HG02884 (cell line): ENCODE measurements at regions not wholly inside any gene's neighbourhood (a gene's known extent, or its start where the extent isn't known, plus 50 kb on each side); places are given as distances from the start of the nearest gene placed in this dataset.

ENCODE experiments used
- ATAC-seq: cut with Tn5 transposase; IDR thresholded peaks from one replicate; pipeline ENCODE4 v1.9.1; 2021; ENCODE audit warnings: mild to moderate bottlenecking, moderate library complexity; ENCODE audit not compliant: unreplicated experiment

- no peak for ATAC-seq
Measured at GRCh38 chr15:62726461-62726860, 316.1 kb upstream of the TPM1 start.

- ATAC-seq = no peak
Measured at GRCh38 chr15:62727501-62727900, 315.0 kb upstream of the TPM1 start.

DNA sequence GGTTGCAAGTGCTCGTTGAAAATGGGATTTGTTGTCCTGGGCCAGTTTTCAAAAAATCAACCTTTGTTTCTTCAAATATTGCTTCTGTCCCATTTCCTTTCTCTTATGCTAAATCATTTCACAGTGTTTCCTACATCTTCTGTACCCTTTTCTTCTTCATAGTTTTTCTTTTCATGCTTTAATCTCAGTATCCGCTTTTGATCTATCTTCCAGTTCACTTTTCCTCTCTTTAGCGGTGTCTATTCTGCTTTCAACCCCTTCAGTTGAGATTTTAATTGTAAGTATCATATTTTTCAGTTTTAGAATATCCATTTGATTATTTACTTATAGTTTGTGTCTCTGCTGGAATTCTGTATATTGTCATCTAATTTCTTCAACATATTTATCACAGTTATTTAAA is 311.7 kb upstream of the TPM1 start:
- no peak for ATAC-seq

- ATAC-seq = no peak
Measured at GRCh38 chr15:62732078-62732477, 310.5 kb upstream of the TPM1 start.

DNA sequence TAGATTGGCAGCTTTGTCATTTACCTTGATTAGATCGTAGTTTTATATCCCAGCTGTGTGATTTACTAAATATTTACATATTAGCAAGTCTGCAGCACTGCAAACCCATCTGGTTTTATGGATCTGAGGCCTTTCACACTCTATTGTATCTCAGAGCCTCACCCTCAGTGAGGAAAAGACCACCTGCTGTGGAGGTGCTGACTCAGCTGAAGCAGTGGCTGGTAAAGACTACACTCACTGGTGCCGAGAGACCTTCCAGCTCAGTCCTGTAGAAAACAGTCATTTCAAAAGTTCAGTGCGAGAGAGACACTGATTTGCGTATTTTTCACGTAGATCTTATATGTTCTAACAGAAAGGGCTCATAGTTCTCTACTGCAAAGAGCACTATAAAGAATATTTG is 307.8 kb upstream of the TPM1 start:
- ATAC-seq = no peak

DNA sequence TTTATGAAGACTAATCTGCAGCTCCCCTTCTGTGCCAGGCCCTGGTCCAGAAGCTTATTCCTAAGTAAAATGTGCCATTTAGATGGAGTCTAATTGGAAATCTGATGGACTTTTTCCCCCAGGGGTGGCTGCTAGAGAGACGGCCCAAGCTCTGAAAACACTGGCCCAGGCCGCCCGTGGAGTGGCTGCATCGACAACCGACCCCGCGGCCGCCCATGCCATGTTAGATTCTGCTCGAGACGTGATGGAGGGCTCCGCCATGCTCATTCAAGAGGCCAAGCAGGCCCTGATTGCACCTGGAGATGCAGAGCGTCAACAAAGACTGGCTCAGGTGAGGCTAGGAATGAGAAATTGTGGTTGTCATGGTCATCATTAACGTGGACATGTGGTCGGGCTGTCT is 305.8 kb upstream of the TPM1 start:
- no peak for ATAC-seq

GRCh38 chr15:62737551-62737950 is 305.0 kb upstream of the TPM1 start:
- no peak for ATAC-seq

DNA sequence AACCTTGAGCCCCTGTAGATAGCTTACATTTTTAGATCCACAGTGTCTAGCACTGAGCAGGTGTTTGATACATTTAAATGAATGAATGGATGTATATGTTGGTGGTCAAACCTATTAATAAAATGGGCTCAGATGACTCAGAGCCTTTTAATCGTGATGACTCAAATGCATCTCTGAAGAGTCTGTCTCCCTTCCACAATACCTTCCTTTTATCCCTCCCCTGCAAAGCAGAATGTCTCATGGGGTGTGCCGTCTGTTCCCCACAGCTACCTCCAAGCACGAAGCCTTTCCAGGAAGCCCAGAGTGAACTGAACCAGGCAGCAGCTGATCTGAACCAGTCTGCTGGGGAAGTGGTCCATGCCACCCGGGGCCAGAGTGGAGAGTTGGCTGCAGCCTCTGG is 303.5 kb upstream of the TPM1 start:
- ATAC-seq = no peak

- no peak for ATAC-seq
Measured at GRCh38 chr15:62739507-62739906, 303.0 kb upstream of the TPM1 start.

GRCh38 chr15:62740141-62741004 is 302.2 kb upstream of the TPM1 start:
- ATAC-seq = no peak

DNA sequence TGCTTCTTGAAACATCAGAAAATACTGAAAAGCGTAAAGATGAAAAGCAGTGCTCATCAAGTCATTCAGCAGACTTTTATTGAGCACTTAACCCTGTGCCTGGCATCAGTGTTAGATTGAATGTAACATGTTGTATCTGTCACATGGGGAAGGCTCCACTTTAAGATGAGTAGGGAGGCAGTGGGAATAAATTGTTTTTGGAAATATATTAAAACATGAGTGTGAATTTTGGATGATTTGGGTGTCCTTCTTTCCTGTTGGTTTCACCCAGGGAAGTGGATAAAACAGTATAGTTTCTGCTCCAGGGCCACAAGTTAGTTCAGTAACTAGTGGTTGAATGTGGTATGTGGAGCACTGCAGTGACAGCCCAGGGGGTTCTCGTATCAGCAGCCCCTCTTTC is 301.4 kb upstream of the TPM1 start:
- no peak for ATAC-seq

DNA sequence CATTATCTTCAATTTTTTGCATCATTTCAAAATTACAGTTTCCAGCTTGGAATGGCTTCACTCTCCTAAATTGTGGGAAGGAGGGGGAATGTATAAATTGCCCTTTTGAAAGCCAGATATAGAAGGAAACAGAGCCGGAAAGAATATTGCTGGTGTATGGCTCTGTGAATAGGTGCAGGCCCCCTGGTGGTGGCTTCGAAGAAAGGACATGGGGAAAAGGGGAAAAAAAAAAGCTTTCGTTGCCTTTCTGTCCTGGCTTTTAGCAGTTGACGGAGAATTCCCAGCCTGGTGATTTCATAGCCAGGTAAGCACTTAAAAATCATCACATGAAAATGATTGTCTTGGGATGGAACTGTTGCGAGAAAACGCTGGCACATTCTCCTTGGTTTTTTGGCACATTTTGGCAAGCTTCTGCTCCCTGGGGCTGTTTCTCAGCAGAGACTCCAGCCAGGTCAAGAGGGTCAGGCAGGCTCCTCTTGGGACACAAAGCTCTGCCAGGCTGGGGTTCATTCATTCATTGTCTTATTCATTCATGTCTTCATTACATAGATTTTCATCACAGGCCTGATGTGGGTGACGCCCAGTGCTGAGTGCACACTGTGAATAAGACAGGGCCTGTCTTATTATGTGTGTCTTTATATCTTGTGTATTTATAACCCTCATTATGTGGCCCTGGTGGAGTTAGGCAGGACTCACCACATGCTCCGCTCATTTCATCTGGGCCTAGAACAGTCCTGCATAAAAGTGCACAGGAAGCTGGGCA is 300.0 kb upstream of the TPM1 start:
- ATAC-seq = no peak

GRCh38 chr15:62745621-62746225 is 296.8 kb upstream of the TPM1 start:
- no peak for ATAC-seq

DNA sequence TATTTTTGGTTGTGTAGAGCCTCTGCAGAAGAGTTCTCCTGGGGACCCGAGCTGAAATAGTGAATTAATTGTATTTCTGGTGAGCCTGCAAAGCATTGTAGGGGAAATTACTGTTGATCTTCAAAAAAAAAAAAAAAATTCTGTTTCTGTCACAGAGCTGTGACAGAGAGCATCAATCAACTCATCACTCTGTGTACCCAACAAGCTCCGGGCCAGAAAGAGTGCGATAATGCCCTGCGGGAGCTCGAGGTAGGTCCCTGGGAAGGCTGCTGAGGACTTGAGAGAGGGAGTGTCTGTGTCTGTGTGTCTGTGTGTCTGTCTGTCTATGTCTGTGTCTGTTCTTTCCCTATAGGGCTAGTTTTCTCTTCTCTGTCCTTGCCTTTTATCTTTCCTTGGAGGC is 294.4 kb upstream of the TPM1 start:
- ATAC-seq = no peak

- ATAC-seq = no peak
Measured at GRCh38 chr15:62749036-62749815, 293.3 kb upstream of the TPM1 start.

GRCh38 chr15:62750471-62750870 is 292.1 kb upstream of the TPM1 start:
- ATAC-seq = no peak

- ATAC-seq = no peak
Measured at GRCh38 chr15:62752657-62753517, 289.7 kb upstream of the TPM1 start.

- no peak for ATAC-seq
Measured at GRCh38 chr15:62753518-62754221, 288.9 kb upstream of the TPM1 start.

DNA sequence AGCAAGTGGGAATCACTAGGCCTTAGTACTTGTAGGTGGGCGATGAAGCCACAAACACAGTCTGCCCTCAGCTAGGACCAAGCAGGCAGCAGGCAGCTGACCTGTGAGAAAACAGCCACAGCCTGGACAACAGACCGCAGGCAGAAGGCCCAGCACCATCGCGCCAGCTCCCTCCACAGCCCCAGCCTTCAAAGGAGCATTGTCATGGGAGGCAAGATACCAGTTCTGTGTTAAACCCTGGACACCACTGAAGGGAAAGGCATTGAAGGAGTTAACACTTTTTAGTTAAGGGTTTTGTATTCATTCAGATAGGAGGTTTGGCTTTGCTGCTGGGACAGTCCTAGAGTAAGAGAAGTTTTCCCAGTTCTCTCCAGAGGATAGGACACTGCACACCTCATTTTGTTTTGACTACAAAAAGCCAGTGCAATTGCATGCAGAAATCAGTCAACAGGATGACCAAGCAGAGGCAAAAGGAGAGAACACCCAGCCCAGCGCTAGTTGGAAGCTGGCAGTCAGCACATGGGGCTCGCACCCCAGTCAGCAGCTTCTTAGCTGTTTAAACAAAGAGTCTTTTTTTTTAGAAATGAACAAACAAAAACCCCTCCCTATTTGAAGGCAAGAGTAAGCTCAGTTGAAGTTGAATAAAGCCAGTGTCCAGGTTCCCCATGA is 286.1 kb upstream of the TPM1 start:
- no peak for ATAC-seq
